H9 (cell line): ENCODE measurements at regions not wholly inside any gene's neighbourhood (a gene's known extent, or its start where the extent isn't known, plus 50 kb on each side); places are given as distances from the start of the nearest gene placed in this dataset.

Source experiments
- DNase-seq: peaks from one replicate; pipeline ENCODE4 v3.0.0-alpha.2; 2017
- H2AFZ ChIP-seq: one replicate; pipeline ENCODE4 v1.6.1; 2013; ENCODE audit warnings: mild to moderate bottlenecking, low read length, control low read depth, moderate library complexity
- H2AK5ac ChIP-seq: 2 replicates; pipeline ENCODE4 v1.6.1; 2013; ENCODE audit warnings: low read length, control low read depth, mixed read lengths; ENCODE audit not compliant: insufficient read length
- H2BK120ac ChIP-seq: one replicate; pipeline ENCODE4 v1.6.1; 2013; ENCODE audit warnings: low read depth, mild to moderate bottlenecking, low read length, control low read depth, inconsistent platforms; ENCODE audit not compliant: poor library complexity, severe bottlenecking
- H2BK12ac ChIP-seq: 2 replicates; pipeline ENCODE4 v1.6.1; 2013; ENCODE audit warnings: low read length, control low read depth, mixed read lengths, low read depth; ENCODE audit not compliant: insufficient read length
- H2BK15ac ChIP-seq: 2 replicates; pipeline ENCODE4 v1.6.1; 2013; ENCODE audit warnings: low read depth, low read length, control low read depth
- H2BK20ac ChIP-seq: one replicate; pipeline ENCODE4 v1.6.1; 2013; ENCODE audit warnings: low read depth, mild to moderate bottlenecking, low read length, control low read depth, inconsistent platforms; ENCODE audit not compliant: poor library complexity, severe bottlenecking
- H2BK5ac ChIP-seq: 2 replicates; pipeline ENCODE4 v1.6.1; 2013; ENCODE audit warnings: low read length, control low read depth, mixed read lengths; ENCODE audit not compliant: insufficient read length
- H3K14ac ChIP-seq: 2 replicates; pipeline ENCODE4 v1.6.1; 2013; ENCODE audit warnings: low read length, control low read depth; ENCODE audit not compliant: insufficient read depth
- H3K18ac ChIP-seq: 2 replicates; pipeline ENCODE4 v1.6.1; 2013; ENCODE audit warnings: low read depth, mild to moderate bottlenecking, mixed read lengths, low read length, control low read depth; ENCODE audit not compliant: insufficient read length
- H3K23ac ChIP-seq: 2 replicates; pipeline ENCODE4 v1.6.1; 2013; ENCODE audit warnings: low read length, control low read depth, mixed read lengths, low read depth; ENCODE audit not compliant: insufficient read length
- H3K23me2 ChIP-seq: 2 replicates; pipeline ENCODE4 v1.6.1; 2013; ENCODE audit warnings: low read depth, mild to moderate bottlenecking, mixed read lengths, low read length, control low read depth; ENCODE audit not compliant: insufficient read length, poor library complexity, severe bottlenecking
- H3K27ac ChIP-seq: 2 replicates; pipeline ENCODE4 v1.5.1; 2013; ENCODE audit warnings: low read length, control low read depth, mixed read lengths, low read depth; ENCODE audit not compliant: insufficient read length
- H3K27me3 ChIP-seq: 2 replicates; pipeline ENCODE4 v1.6.1; 2013; ENCODE audit warnings: low read length, control low read depth, inconsistent platforms; ENCODE audit not compliant: insufficient read depth
- H3K4ac ChIP-seq: 2 replicates; pipeline ENCODE4 v1.6.1; 2013; ENCODE audit warnings: low read depth, mild to moderate bottlenecking, control low read depth, inconsistent platforms, low read length, moderate library complexity
- H3K4me1 ChIP-seq: 2 replicates; pipeline ENCODE4 v1.6.1; 2013; ENCODE audit warnings: low read length, control low read depth, inconsistent platforms; ENCODE audit not compliant: insufficient read depth
- H3K4me2 ChIP-seq: 2 replicates; pipeline ENCODE4 v1.6.1; 2013; ENCODE audit warnings: low read length, control low read depth, mixed read lengths; ENCODE audit not compliant: insufficient read length, insufficient read depth
- H3K56ac ChIP-seq: 2 replicates; pipeline ENCODE4 v1.6.1; 2013; ENCODE audit warnings: low read depth, mild to moderate bottlenecking, mixed read lengths, low read length, control low read depth; ENCODE audit not compliant: insufficient read length
- H3K79me1 ChIP-seq: 2 replicates; pipeline ENCODE4 v1.6.1; 2013; ENCODE audit warnings: low read depth, mild to moderate bottlenecking, moderate library complexity, low read length, control low read depth, inconsistent platforms; ENCODE audit not compliant: insufficient read depth, poor library complexity, severe bottlenecking
- H3K79me2 ChIP-seq: 2 replicates; pipeline ENCODE4 v1.6.1; 2013; ENCODE audit warnings: low read length, control low read depth, inconsistent platforms; ENCODE audit not compliant: insufficient read depth
- H3K9ac ChIP-seq: 2 replicates; pipeline ENCODE4 v1.6.1; 2013; ENCODE audit warnings: low read length, control low read depth, mixed read lengths; ENCODE audit not compliant: insufficient read length; ENCODE audit errors: extremely low read depth
- H3K9me3 ChIP-seq: one replicate; pipeline ENCODE4 v1.6.1; 2013; ENCODE audit warnings: low read depth, low read length, inconsistent platforms; ENCODE audit not compliant: control insufficient read depth
- H3T11ph ChIP-seq: one replicate; pipeline ENCODE4 v1.6.1; 2013; ENCODE audit warnings: mild to moderate bottlenecking, low read length, control low read depth, inconsistent platforms
- H4K20me1 ChIP-seq: one replicate; pipeline ENCODE4 v1.6.1; 2013; ENCODE audit not compliant: control insufficient read depth, insufficient read length, insufficient read depth
- H4K5ac ChIP-seq: 2 replicates; pipeline ENCODE4 v1.6.1; 2013; ENCODE audit warnings: low read depth, mild to moderate bottlenecking, mixed read lengths, low read length, control low read depth; ENCODE audit not compliant: insufficient read length
- H4K8ac ChIP-seq: replicated peaks from 2 replicates; pipeline ENCODE4 v1.6.1; 2013; ENCODE audit warnings: low read length, control low read depth, mixed read lengths, low read depth; ENCODE audit not compliant: insufficient read length
- H4K91ac ChIP-seq: 2 replicates; pipeline ENCODE4 v1.6.1; 2013; ENCODE audit warnings: low read depth, mild to moderate bottlenecking, moderate library complexity, mixed read lengths, low read length, control low read depth; ENCODE audit not compliant: insufficient read length
- H3K27ac Mint-ChIP-seq, 3 experiments: 2 replicates in 2 of 3; 3 replicates in 1 of 3; pipeline ENCODE4 v1.8.0; 2020 to 2021; ENCODE audit warnings: mixed read lengths in 3 of 3, mild to moderate bottlenecking in 1 of 3, moderate library complexity in 1 of 3
- H3K27me3 Mint-ChIP-seq: 2 replicates; pipeline ENCODE4 v1.8.0; 2021; ENCODE audit warnings: low read depth, mild to moderate bottlenecking, moderate library complexity, mixed read lengths
- H3K36me3 Mint-ChIP-seq, 3 experiments: 2 replicates in 2 of 3; 3 replicates in 1 of 3; pipeline ENCODE4 v1.8.0; 2020 to 2021; ENCODE audit warnings: low read depth in 3 of 3, mixed read lengths in 3 of 3; ENCODE audit not compliant: insufficient read depth in 1 of 3
- H3K4me1 Mint-ChIP-seq, 2 experiments: 2 replicates each; pipeline ENCODE4 v1.8.0; 2020; ENCODE audit warnings: mixed read lengths in 2 of 2
- H3K4me3 Mint-ChIP-seq, 2 experiments: 2 replicates in 1 of 2; 3 replicates in 1 of 2; pipeline ENCODE4 v1.8.0; 2020 to 2021; ENCODE audit warnings: mild to moderate bottlenecking in 2 of 2, mixed read lengths in 2 of 2, moderate library complexity in 1 of 2
- H3K9me3 Mint-ChIP-seq, 2 experiments: 2 replicates in 1 of 2; 3 replicates in 1 of 2; pipeline ENCODE4 v1.8.0; 2020; ENCODE audit warnings: mild to moderate bottlenecking in 2 of 2, mixed read lengths in 2 of 2, moderate library complexity in 1 of 2
- WGBS: extraction: QIAGEN DNeasy Blood & Tissue Kit; methylation state at CpG from one replicate; pipeline ENCODE4 v1.1.7; 2013; ENCODE audit warnings: missing lambda C conversion rate, low lambda C conversion rate, mixed read lengths; ENCODE audit not compliant: insufficient read length; ENCODE audit errors: extremely low coverage; 5-methylcytosine and 5-hydroxymethylcytosine counted together
- TF ChIP-seq, protein P1 (sequence below): fragments of 200-600 bp; sonication (generic); conservative IDR thresholded peaks from 3 replicates; pipeline ENCODE4 v1.8.0; 2021; ENCODE audit warnings: antibody characterized with exemption, mild to moderate bottlenecking

DNA sequence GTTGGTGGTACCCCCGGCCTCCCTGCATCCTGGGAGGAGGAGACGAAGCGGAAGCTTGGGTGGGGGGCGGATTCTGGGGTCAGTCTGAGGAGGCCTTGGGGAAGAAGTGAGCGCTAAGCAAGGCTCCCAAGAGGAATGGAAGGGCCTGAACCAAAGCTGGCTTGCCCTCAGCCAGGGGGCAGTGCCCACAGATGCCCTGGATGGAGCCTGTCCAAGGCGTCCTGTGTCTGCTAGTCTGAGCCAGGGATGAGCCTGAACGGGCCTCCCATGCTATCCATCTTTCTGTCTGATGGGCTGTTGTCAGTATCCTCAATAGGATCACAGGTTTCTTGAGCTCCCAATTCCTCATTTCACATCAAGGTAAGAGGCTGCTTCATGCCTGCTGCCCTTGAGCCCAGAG is 122.3 kb upstream of the LHX1 start:
- Histone ChIP-seq H3K23me2 (no peaks in the 10 kb centered on the region), H3K4me1 (no peaks in the 10 kb centered on the region; the same call in 1 of the 2 replicates), H3K56ac (no peak overlapping the region), H4K5ac (no peak overlapping the region), H3K4me2 (no peak overlapping the region), H2BK5ac (no peak overlapping the region), H4K20me1 (no peaks in the 10 kb centered on the region), H4K91ac (no peak overlapping the region), H3K79me2 (no peaks in the 10 kb centered on the region), H2BK20ac (no peak overlapping the region), H3K9me3 (no peaks in the 10 kb centered on the region), H2AFZ (no peak overlapping the region), H3T11ph (no peak overlapping the region), H3K14ac (no peak overlapping the region), H3K79me1 (no peaks in the 10 kb centered on the region), H3K27ac (no peak overlapping the region), H4K8ac (no peak overlapping the region), H3K9ac (no peak overlapping the region), H2BK15ac (no peak overlapping the region), H3K27me3 (0 out of 2 replicates have a peak, but pooled peaks cover 2% of the 10 kb centered on the region), H3K4ac (no peak overlapping the region), H2BK120ac (no peak overlapping the region), H3K18ac (no peak overlapping the region), H3K23ac (no peak overlapping the region), H2BK12ac (no peak overlapping the region), H2AK5ac (no peak overlapping the region)
- H3K9me3 Mint-ChIP-seq = no peaks in the 10 kb centered on the region; a peak in 1 of 5 replicates
- H3K4me3 Mint-ChIP-seq = no peak overlapping the region
- H3K36me3 Mint-ChIP-seq = no peaks in the 10 kb centered on the region
- peaks cover 35 to 55% of the 10 kb centered on the region in 2 experiments for H3K4me1 Mint-ChIP-seq
- no peak for DNase-seq
- TF ChIP-seq, protein P1, sequence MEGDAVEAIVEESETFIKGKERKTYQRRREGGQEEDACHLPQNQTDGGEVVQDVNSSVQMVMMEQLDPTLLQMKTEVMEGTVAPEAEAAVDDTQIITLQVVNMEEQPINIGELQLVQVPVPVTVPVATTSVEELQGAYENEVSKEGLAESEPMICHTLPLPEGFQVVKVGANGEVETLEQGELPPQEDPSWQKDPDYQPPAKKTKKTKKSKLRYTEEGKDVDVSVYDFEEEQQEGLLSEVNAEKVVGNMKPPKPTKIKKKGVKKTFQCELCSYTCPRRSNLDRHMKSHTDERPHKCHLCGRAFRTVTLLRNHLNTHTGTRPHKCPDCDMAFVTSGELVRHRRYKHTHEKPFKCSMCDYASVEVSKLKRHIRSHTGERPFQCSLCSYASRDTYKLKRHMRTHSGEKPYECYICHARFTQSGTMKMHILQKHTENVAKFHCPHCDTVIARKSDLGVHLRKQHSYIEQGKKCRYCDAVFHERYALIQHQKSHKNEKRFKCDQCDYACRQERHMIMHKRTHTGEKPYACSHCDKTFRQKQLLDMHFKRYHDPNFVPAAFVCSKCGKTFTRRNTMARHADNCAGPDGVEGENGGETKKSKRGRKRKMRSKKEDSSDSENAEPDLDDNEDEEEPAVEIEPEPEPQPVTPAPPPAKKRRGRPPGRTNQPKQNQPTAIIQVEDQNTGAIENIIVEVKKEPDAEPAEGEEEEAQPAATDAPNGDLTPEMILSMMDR = no peak
- no CpG with 5 or more reads among the region's 7 CpGs for WGBS
- H3K27me3 Mint-ChIP-seq = peaks cover 51% of the 10 kb centered on the region
- H3K27ac Mint-ChIP-seq = no peak overlapping the region
